ENCODE measurements at regions not wholly inside any gene's neighbourhood (a gene's known extent, or its start where the extent isn't known, plus 50 kb on each side); places are given as distances from the start of the nearest gene placed in this dataset.

- H3K27ac Mint-ChIP-seq (ENCODE audit: unreplicated experiment), result no peak overlapping the region
- Histone ChIP-seq H3K36me3 (ENCODE audit: control insufficient read depth, insufficient read depth, low read length) (no peaks in the 10 kb centered on the region), H3K4me1 (no peaks in the 10 kb centered on the region), H3K27me3 (replicated peaks; ENCODE audit: control insufficient read depth, insufficient read depth, low read length) (no peaks in the 10 kb centered on the region), H3K9me3 (peaks cover 10% of the 10 kb centered on the region), H3K4me3 (ENCODE audit: low read depth, low read length) (no peak overlapping the region)
- no peaks in the 10 kb centered on the region for H3K36me3 Mint-ChIP-seq (ENCODE audit: insufficient read depth, unreplicated experiment)
- POLR2A ChIA-PET, result no interaction called here
- H3K4me1 Mint-ChIP-seq (ENCODE audit: low read depth, unreplicated experiment), result no peaks in the 10 kb centered on the region
- intact Hi-C loops (cut with micrococcal nuclease; ENCODE audit: unreplicated experiment), result no loop called here
- peaks cover under 1% of the 10 kb centered on the region for H3K9me3 Mint-ChIP-seq (ENCODE audit: unreplicated experiment)
- no peaks in the 10 kb centered on the region for H3K27me3 Mint-ChIP-seq (ENCODE audit: insufficient read depth, unreplicated experiment)
- CTCF ChIA-PET, result no interaction called here
- no peak for TF ChIP-seq CTCF (IDR thresholded peaks at IDR 0.05; ENCODE audit: insufficient read depth in 1 of 2, low read depth in 1 of 2, low read length in 1 of 2, severe bottlenecking in 1 of 2, unreplicated experiment in 1 of 2)
- no peak overlapping the region for H3K4me3 Mint-ChIP-seq (ENCODE audit: unreplicated experiment)
- DNase-seq, result no peak
- BruUV-seq (replicated peaks), result no TSS peak
These were observed 293.0 kb downstream of the OXSM start for GRCh38 chr3:26082911-26083310.

DNA sequence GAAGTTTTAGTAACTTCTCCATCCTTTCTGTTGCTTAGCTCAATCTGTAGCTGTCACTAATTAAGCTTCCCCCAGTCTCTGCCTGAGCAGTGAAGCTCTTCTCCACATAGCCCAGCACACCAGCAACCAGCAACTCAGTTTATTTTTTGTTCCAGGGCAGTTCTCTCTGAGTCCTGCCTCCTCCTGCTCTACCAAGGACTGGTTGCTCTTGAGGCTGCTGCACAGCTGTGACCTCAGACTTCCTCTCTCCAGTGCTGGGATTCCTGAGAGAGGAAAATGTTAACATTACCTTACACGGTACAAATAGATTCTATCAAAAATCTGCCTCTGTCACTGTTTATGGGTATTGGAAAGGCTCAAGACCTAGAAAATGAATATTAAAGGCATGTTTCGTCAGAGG lies 294.7 kb downstream of the OXSM start:
- H3K9me3 ChIP-seq, result peaks cover 10% of the 10 kb centered on the region
- H3K4me3 ChIP-seq (ENCODE audit: low read depth, low read length), result no peak overlapping the region
- H3K27ac Mint-ChIP-seq (ENCODE audit: unreplicated experiment), result no peak overlapping the region
- no TSS peak for BruUV-seq (replicated peaks)
- ChIA-PET POLR2A (no interaction called here), CTCF (no interaction called here)
- TF ChIP-seq CTCF (IDR thresholded peaks at IDR 0.05; ENCODE audit: insufficient read depth in 1 of 2, low read depth in 1 of 2, low read length in 1 of 2, severe bottlenecking in 1 of 2, unreplicated experiment in 1 of 2), result no peak
- H3K27me3 Mint-ChIP-seq (ENCODE audit: insufficient read depth, unreplicated experiment), result no peaks in the 10 kb centered on the region
- H3K4me1 ChIP-seq, result no peaks in the 10 kb centered on the region
- no peaks in the 10 kb centered on the region for H3K4me1 Mint-ChIP-seq (ENCODE audit: low read depth, unreplicated experiment)
- peaks cover 11% of the 10 kb centered on the region for H3K9me3 Mint-ChIP-seq (ENCODE audit: unreplicated experiment)
- H3K36me3 ChIP-seq (ENCODE audit: control insufficient read depth, insufficient read depth, low read length), result no peaks in the 10 kb centered on the region
- H3K36me3 Mint-ChIP-seq (ENCODE audit: insufficient read depth, unreplicated experiment), result no peaks in the 10 kb centered on the region
- H3K27me3 ChIP-seq (replicated peaks; ENCODE audit: control insufficient read depth, insufficient read depth, low read length), result no peaks in the 10 kb centered on the region
- DNase-seq, result no peak
- H3K4me3 Mint-ChIP-seq (ENCODE audit: unreplicated experiment), result no peak overlapping the region
- intact Hi-C loops (cut with micrococcal nuclease; ENCODE audit: unreplicated experiment), result no loop called here

GRCh38 chr3:26087751-26088150 lies 297.9 kb downstream of the OXSM start:
- ChIA-PET POLR2A (no interaction called here), CTCF (no interaction called here)
- no TSS peak for BruUV-seq (replicated peaks)
- no peaks in the 10 kb centered on the region for H3K4me1 Mint-ChIP-seq (ENCODE audit: low read depth, unreplicated experiment)
- no peaks in the 10 kb centered on the region for H3K36me3 Mint-ChIP-seq (ENCODE audit: insufficient read depth, unreplicated experiment)
- DNase-seq, result no peak
- no peak overlapping the region for H3K4me3 Mint-ChIP-seq (ENCODE audit: unreplicated experiment)
- Histone ChIP-seq H3K4me3 (ENCODE audit: low read depth, low read length) (no peak overlapping the region), H3K36me3 (ENCODE audit: control insufficient read depth, insufficient read depth, low read length) (no peaks in the 10 kb centered on the region), H3K9me3 (peaks cover 10% of the 10 kb centered on the region), H3K27me3 (replicated peaks; ENCODE audit: control insufficient read depth, insufficient read depth, low read length) (no peaks in the 10 kb centered on the region), H3K4me1 (no peaks in the 10 kb centered on the region)
- TF ChIP-seq CTCF (IDR thresholded peaks at IDR 0.05; ENCODE audit: insufficient read depth in 1 of 2, low read depth in 1 of 2, low read length in 1 of 2, severe bottlenecking in 1 of 2, unreplicated experiment in 1 of 2), result no peak
- no peaks in the 10 kb centered on the region for H3K27me3 Mint-ChIP-seq (ENCODE audit: insufficient read depth, unreplicated experiment)
- intact Hi-C loops (cut with micrococcal nuclease; ENCODE audit: unreplicated experiment), result no loop called here
- H3K9me3 Mint-ChIP-seq (ENCODE audit: unreplicated experiment), result peaks cover 11% of the 10 kb centered on the region
- no peak overlapping the region for H3K27ac Mint-ChIP-seq (ENCODE audit: unreplicated experiment)

Data from Caco-2 (cell line).